GM12892 (cell line): ENCODE measurements at regions not wholly inside any gene's neighbourhood (a gene's known extent, or its start where the extent isn't known, plus 50 kb on each side); places are given as distances from the start of the nearest gene placed in this dataset.

Experiments used
- POLR2A ChIP-seq: IDR thresholded peaks from 2 replicates; pipeline ENCODE4 v1.6.1; 2011; ENCODE audit warnings: low read depth, low read length, control low read depth
- POLR2AphosphoS5 ChIP-seq: IDR thresholded peaks from 2 replicates; pipeline ENCODE4 v1.6.1; 2011; ENCODE audit warnings: low read depth, low read length, control low read depth
- TAF1 ChIP-seq: IDR thresholded peaks from 2 replicates; pipeline ENCODE4 v1.6.1; 2011; ENCODE audit warnings: low read depth, mild to moderate bottlenecking, control low read depth, low read length, borderline replicate concordance

- no peak for TF ChIP-seq POLR2A
- no peak for TF ChIP-seq TAF1
- TF ChIP-seq POLR2AphosphoS5, result no peak
These were observed 202.1 kb upstream of the EPHA7 start for GRCh38 chr6:93621442-93621841.
